HCT116 (cell line): ENCODE measurements at regions not wholly inside any gene's neighbourhood (a gene's known extent, or its start where the extent isn't known, plus 50 kb on each side); places are given as distances from the start of the nearest gene placed in this dataset.

ENCODE experiments used
- ATAC-seq: fragments of 200-7000 bp; cut with Tn5 transposase; 2 replicates; pipeline ENCODE4 v1.9.1; 2020; ENCODE audit warnings: mild to moderate bottlenecking, moderate library complexity
- BruUV-seq: library from RNA; stranded (reverse); fragments of 400-500 nt; replicated peaks from 2 replicates; lab custom pipeline; 2021; lab: Mats Ljungman, UMichigan
- CTCF ChIA-PET: fragments of 300-600 bp; sonication (Branson Sonifier 250); formaldehyde crosslinking; loops from one replicate; lab custom pipeline; 2021; ENCODE audit warnings: antibody characterized with exemption; lab: Charles Lee
- POLR2A ChIA-PET: fragments of 300-600, 350-600 bp; sonication (Branson Sonifier 250); formaldehyde crosslinking; loops from one replicate; lab custom pipeline; 2021; ENCODE audit warnings: antibody characterized with exemption; lab: Charles Lee
- RAD21 ChIA-PET, 2 experiments: fragments of 300-600 bp; sonication (Branson Sonifier 250); formaldehyde crosslinking; loops; one replicate each; lab custom pipeline; 2023; ENCODE audit warnings: low total read pairs in 2 of 2; ENCODE audit not compliant: uncharacterized antibody in 2 of 2, unreplicated experiment in 2 of 2, low non-redundant PET in 1 of 2; lab: Charles Lee
- DNase-seq: peaks from one replicate; pipeline ENCODE4 v3.0.0-alpha.2; 2010; ENCODE audit warnings: low read depth, low spot score
- H2AFZ ChIP-seq: fragments of 200-600 bp; shearing (Covaris generic), sonication (generic); 2 replicates; pipeline ENCODE4 v1.6.1; 2017; ENCODE audit warnings: low read depth, mixed run types, mixed read lengths, antibody characterized with exemption, low read length; ENCODE audit not compliant: poor library complexity, severe bottlenecking
- H3K27ac ChIP-seq: 2 replicates; pipeline ENCODE4 v1.5.1; 2012; ENCODE audit warnings: low read depth, low read length
- H3K27me3 ChIP-seq: fragments of 200-600 bp; sonication (generic); 2 replicates; pipeline ENCODE4 v1.6.1; 2016; ENCODE audit warnings: mixed run types, low read length, mixed read lengths; ENCODE audit not compliant: insufficient read depth
- H3K36me3 ChIP-seq, 2 experiments: fragments of 200-500 bp in 1 of 2; fragments of 200-600 bp in 1 of 2; sonication (Bioruptor generic) in 1 of 2; sonication (generic) in 1 of 2; 2 replicates each; pipeline versions ENCODE4 v1.5.1 to v1.6.1; 2014 to 2016; ENCODE audit warnings: low read length in 2 of 2, inconsistent platforms in 1 of 2, mixed read lengths in 1 of 2, mixed run types in 1 of 2; ENCODE audit not compliant: insufficient read depth in 2 of 2, control insufficient read depth in 1 of 2
- H3K4me1 ChIP-seq, 2 experiments: fragments of 200-600 bp in 1 of 2; sonication (generic) in 1 of 2; 2 replicates each; pipeline versions ENCODE4 v1.5.1 to v1.6.1; 2012 to 2017; ENCODE audit warnings: low read length in 2 of 2, inconsistent platforms in 1 of 2, mild to moderate bottlenecking in 1 of 2, mixed read lengths in 1 of 2, mixed run types in 1 of 2, moderate library complexity in 1 of 2; ENCODE audit not compliant: insufficient read depth in 2 of 2, control insufficient read depth in 1 of 2
- H3K4me2 ChIP-seq: fragments of 200-600 bp; sonication (generic); 2 replicates; pipeline ENCODE4 v1.6.1; 2017; ENCODE audit warnings: mixed run types, low read length, mixed read lengths
- H3K4me3 ChIP-seq, 2 experiments: fragments of 200-600 bp in 1 of 2; sonication (generic) in 1 of 2; replicated peaks in 1 of 2; 2 replicates each; pipeline ENCODE4 v1.5.1; 2011 to 2016; ENCODE audit warnings: low read length in 2 of 2, control low read depth in 1 of 2, low read depth in 1 of 2, mild to moderate bottlenecking in 1 of 2, mixed read lengths in 1 of 2, mixed run types in 1 of 2
- H3K79me2 ChIP-seq: fragments of 200-600 bp; sonication (generic); 2 replicates; pipeline ENCODE4 v1.6.1; 2017; ENCODE audit warnings: mild to moderate bottlenecking, mixed run types, low read length, moderate library complexity, mixed read lengths; ENCODE audit not compliant: insufficient read depth
- H3K9ac ChIP-seq: fragments of 200-600 bp; sonication (generic); 2 replicates; pipeline ENCODE4 v1.6.1; 2016; ENCODE audit warnings: low read length, mixed read lengths
- H3K9me2 ChIP-seq: fragments of 200-600 bp; sonication (generic), shearing (Covaris generic); 2 replicates; pipeline ENCODE4 v1.6.1; 2017; ENCODE audit warnings: mixed run types, mild to moderate bottlenecking, moderate library complexity; ENCODE audit not compliant: insufficient read depth
- H3K9me3 ChIP-seq, 2 experiments: fragments of 200-500 bp in 1 of 2; fragments of 200-600 bp in 1 of 2; sonication (Bioruptor generic) in 1 of 2; sonication (generic) in 1 of 2; 2 replicates each; pipeline ENCODE4 v1.6.1; 2014 to 2017; ENCODE audit warnings: low read length in 2 of 2, mixed read lengths in 2 of 2, inconsistent platforms in 1 of 2, low read depth in 1 of 2, mild to moderate bottlenecking in 1 of 2, mixed run types in 1 of 2, moderate library complexity in 1 of 2; ENCODE audit not compliant: control insufficient read depth in 1 of 2, insufficient read depth in 1 of 2
- H4K20me1 ChIP-seq: fragments of 200-600 bp; sonication (generic), shearing (Covaris generic); 2 replicates; pipeline ENCODE4 v1.6.1; 2017; ENCODE audit warnings: mixed run types, mild to moderate bottlenecking, moderate library complexity; ENCODE audit not compliant: insufficient read depth
- CBX3 ChIP-seq: IDR thresholded peaks from 2 replicates; pipeline ENCODE4 v1.6.1; 2012; ENCODE audit warnings: low read depth
- CEBPB ChIP-seq: IDR thresholded peaks from 2 replicates; pipeline ENCODE4 v1.6.1; 2012; ENCODE audit warnings: low read depth
- EGR1 ChIP-seq: IDR thresholded peaks from 2 replicates; pipeline ENCODE4 v1.6.1; 2012; ENCODE audit warnings: low read depth
- ELF1 ChIP-seq: IDR thresholded peaks from 2 replicates; pipeline ENCODE4 v1.6.1; 2012; ENCODE audit warnings: low read depth, borderline replicate concordance
- EZH2phosphoT487 ChIP-seq: fragments of 200-600 bp; IDR thresholded peaks from 2 replicates; pipeline ENCODE4 v1.6.1; 2018; ENCODE audit warnings: antibody characterized with exemption, borderline replicate concordance
- FOSL1 ChIP-seq: IDR thresholded peaks from 2 replicates; pipeline ENCODE4 v1.6.1; 2012; ENCODE audit warnings: low read depth
- JUND ChIP-seq: IDR thresholded peaks from 2 replicates; pipeline ENCODE4 v1.6.1; 2012
- POLR2A ChIP-seq: IDR thresholded peaks from 2 replicates; pipeline ENCODE4 v1.7.0; 2011; ENCODE audit warnings: borderline replicate concordance; ENCODE audit not compliant: insufficient read depth, insufficient read length; ENCODE audit errors: extremely low read depth
- POLR2AphosphoS5 ChIP-seq: IDR thresholded peaks from 2 replicates; pipeline ENCODE4 v1.6.1; 2011; ENCODE audit warnings: mild to moderate bottlenecking, low read depth, low read length, moderate library complexity
- RAD21 ChIP-seq: IDR thresholded peaks from 2 replicates; pipeline ENCODE4 v1.6.1; 2012; ENCODE audit warnings: low read depth, mild to moderate bottlenecking
- SIN3A ChIP-seq: IDR thresholded peaks from 2 replicates; pipeline ENCODE4 v1.6.1; 2012; ENCODE audit warnings: low read depth
- ZFX ChIP-seq: fragments of 450-650 bp; IDR thresholded peaks from 2 replicates; pipeline ENCODE4 v1.6.1; 2017
- ZNF274 ChIP-seq: fragments of 200-500 bp; sonication (Bioruptor generic); IDR thresholded peaks from 2 replicates; pipeline ENCODE4 v1.6.1; 2014; ENCODE audit warnings: mild to moderate bottlenecking, low read depth, low read length, inconsistent platforms
- intact Hi-C: fragments of 100-400 bp; cut with micrococcal nuclease; formaldehyde crosslinking; loops from 2 replicates; pipeline ENCODE4 v1.10.0; 2022
- TF ChIP-seq, protein P1 (sequence below): IDR thresholded peaks from 2 replicates; pipeline ENCODE4 v1.6.1; 2011; ENCODE audit warnings: mild to moderate bottlenecking, low read length, moderate library complexity; ENCODE audit not compliant: insufficient replicate concordance; ENCODE audit errors: extremely low read depth
- TF ChIP-seq, protein P2 (sequence below): IDR thresholded peaks from 2 replicates; pipeline ENCODE4 v1.6.1; 2012
- TF ChIP-seq, protein P3 (sequence below): IDR thresholded peaks from 2 replicates; pipeline ENCODE4 v1.6.1; 2012; ENCODE audit warnings: low read depth
- TF ChIP-seq, protein P4 (sequence below), 3 experiments: fragments of 200-600 bp in 1 of 3; sonication (generic) in 1 of 3; IDR thresholded peaks in 2 of 3; conservative IDR thresholded peaks in 1 of 3; 2 replicates each; pipeline ENCODE4 v1.5.1; 2012 to 2017; ENCODE audit warnings: low read depth in 2 of 3, low read length in 2 of 3, antibody characterized with exemption in 1 of 3, borderline replicate concordance in 1 of 3, control low read depth in 1 of 3, mild to moderate bottlenecking in 1 of 3, mixed read lengths in 1 of 3, mixed run types in 1 of 3, moderate library complexity in 1 of 3; ENCODE audit not compliant: insufficient read depth in 1 of 3

DNA sequence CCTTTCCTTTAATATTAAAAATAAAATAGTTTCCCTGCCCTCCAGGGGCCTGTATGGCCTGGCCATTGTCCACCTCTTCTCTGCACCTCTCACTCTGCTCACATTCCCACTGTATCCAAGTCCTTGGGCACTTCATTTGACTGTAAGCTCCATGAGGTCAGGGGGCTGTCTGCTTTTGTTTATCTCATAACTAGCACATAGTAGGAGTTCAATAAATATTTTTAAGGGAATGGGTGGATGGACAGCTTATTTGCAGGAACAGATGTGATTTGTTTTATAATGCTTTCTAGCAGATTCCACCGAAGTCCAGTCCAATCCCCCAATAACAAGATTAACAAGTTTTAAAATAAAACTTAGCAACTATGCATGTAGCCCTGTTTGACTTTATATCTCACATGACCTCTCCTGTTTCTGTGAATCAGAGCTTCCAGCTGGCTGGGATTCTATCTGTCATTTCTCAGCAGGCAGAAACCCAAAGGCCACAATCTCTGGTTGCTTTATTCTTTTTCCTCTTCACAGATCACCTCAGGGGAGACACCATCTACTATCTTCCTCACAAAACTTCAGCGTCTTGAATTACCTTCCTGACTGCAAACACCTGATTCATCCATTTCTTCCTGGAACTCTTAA lies 123.0 kb upstream of the NR2F2 start:
- CTCF ChIA-PET: interaction anchor here (0.6 kb wide), 1 partner anchor 112 kb away, joined by 4 read pairs; no protein-coding TSS in a partner anchor
- no peak overlapping the region for H2AFZ ChIP-seq
- peaks cover 0 to 21% of the 10 kb centered on the region in 2 experiments; a peak in 3 of 4 replicates for H3K4me1 ChIP-seq
- H3K79me2 ChIP-seq: no peaks in the 10 kb centered on the region
- POLR2A ChIA-PET: no interaction called here
- RAD21 ChIA-PET: no interaction called here
- H4K20me1 ChIP-seq: no peaks in the 10 kb centered on the region
- no peak overlapping the region for H3K4me2 ChIP-seq
- TF ChIP-seq JUND: no peak
- TF ChIP-seq RAD21: no peak
- no peak for TF ChIP-seq CEBPB
- TF ChIP-seq EZH2phosphoT487: no peak
- TF ChIP-seq, protein P1, sequence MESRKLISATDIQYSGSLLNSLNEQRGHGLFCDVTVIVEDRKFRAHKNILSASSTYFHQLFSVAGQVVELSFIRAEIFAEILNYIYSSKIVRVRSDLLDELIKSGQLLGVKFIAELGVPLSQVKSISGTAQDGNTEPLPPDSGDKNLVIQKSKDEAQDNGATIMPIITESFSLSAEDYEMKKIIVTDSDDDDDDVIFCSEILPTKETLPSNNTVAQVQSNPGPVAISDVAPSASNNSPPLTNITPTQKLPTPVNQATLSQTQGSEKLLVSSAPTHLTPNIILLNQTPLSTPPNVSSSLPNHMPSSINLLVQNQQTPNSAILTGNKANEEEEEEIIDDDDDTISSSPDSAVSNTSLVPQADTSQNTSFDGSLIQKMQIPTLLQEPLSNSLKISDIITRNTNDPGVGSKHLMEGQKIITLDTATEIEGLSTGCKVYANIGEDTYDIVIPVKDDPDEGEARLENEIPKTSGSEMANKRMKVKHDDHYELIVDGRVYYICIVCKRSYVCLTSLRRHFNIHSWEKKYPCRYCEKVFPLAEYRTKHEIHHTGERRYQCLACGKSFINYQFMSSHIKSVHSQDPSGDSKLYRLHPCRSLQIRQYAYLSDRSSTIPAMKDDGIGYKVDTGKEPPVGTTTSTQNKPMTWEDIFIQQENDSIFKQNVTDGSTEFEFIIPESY: no peak
- TF ChIP-seq POLR2AphosphoS5: no peak
- TF ChIP-seq EGR1: no peak
- no peak for TF ChIP-seq FOSL1
- TF ChIP-seq, protein P2, sequence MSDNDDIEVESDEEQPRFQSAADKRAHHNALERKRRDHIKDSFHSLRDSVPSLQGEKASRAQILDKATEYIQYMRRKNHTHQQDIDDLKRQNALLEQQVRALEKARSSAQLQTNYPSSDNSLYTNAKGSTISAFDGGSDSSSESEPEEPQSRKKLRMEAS: no peak
- no peak for TF ChIP-seq POLR2A
- TF ChIP-seq ELF1: no peak
- TF ChIP-seq CBX3: no peak
- no peak for TF ChIP-seq ZNF274
- TF ChIP-seq, protein P3, sequence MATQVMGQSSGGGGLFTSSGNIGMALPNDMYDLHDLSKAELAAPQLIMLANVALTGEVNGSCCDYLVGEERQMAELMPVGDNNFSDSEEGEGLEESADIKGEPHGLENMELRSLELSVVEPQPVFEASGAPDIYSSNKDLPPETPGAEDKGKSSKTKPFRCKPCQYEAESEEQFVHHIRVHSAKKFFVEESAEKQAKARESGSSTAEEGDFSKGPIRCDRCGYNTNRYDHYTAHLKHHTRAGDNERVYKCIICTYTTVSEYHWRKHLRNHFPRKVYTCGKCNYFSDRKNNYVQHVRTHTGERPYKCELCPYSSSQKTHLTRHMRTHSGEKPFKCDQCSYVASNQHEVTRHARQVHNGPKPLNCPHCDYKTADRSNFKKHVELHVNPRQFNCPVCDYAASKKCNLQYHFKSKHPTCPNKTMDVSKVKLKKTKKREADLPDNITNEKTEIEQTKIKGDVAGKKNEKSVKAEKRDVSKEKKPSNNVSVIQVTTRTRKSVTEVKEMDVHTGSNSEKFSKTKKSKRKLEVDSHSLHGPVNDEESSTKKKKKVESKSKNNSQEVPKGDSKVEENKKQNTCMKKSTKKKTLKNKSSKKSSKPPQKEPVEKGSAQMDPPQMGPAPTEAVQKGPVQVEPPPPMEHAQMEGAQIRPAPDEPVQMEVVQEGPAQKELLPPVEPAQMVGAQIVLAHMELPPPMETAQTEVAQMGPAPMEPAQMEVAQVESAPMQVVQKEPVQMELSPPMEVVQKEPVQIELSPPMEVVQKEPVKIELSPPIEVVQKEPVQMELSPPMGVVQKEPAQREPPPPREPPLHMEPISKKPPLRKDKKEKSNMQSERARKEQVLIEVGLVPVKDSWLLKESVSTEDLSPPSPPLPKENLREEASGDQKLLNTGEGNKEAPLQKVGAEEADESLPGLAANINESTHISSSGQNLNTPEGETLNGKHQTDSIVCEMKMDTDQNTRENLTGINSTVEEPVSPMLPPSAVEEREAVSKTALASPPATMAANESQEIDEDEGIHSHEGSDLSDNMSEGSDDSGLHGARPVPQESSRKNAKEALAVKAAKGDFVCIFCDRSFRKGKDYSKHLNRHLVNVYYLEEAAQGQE: no peak
- TF ChIP-seq, protein P4, sequence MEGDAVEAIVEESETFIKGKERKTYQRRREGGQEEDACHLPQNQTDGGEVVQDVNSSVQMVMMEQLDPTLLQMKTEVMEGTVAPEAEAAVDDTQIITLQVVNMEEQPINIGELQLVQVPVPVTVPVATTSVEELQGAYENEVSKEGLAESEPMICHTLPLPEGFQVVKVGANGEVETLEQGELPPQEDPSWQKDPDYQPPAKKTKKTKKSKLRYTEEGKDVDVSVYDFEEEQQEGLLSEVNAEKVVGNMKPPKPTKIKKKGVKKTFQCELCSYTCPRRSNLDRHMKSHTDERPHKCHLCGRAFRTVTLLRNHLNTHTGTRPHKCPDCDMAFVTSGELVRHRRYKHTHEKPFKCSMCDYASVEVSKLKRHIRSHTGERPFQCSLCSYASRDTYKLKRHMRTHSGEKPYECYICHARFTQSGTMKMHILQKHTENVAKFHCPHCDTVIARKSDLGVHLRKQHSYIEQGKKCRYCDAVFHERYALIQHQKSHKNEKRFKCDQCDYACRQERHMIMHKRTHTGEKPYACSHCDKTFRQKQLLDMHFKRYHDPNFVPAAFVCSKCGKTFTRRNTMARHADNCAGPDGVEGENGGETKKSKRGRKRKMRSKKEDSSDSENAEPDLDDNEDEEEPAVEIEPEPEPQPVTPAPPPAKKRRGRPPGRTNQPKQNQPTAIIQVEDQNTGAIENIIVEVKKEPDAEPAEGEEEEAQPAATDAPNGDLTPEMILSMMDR (IDR thresholded peaks at IDR 0.05 in 2 of 3, conservative IDR thresholded peaks at IDR 0.05 in 1 of 3; ENCODE audit: borderline replicate concordance in 1 of 3, insufficient read depth in 1 of 3, low read depth in 2 of 3, low read length in 2 of 3): no peak
- TF ChIP-seq SIN3A: no peak
- no peak for TF ChIP-seq ZFX
- TF ChIP-seq, all 23 proteins: peak for 0
- Histone ChIP-seq H3K27ac (no peak overlapping the region), H3K27me3 (no peaks in the 10 kb centered on the region), H3K9ac (no peak overlapping the region), H3K36me3 (no peaks in the 10 kb centered on the region), H3K4me3 (no peak overlapping the region), H3K9me2 (no peaks in the 10 kb centered on the region), H3K9me3 (no peaks in the 10 kb centered on the region; a peak in 1 of 4 replicates)
- intact Hi-C loops: no loop called here
- DNase-seq (no peak), ATAC-seq (no peak)
- BruUV-seq: no TSS peak
